ENCODE measurements at regions not wholly inside any gene's neighbourhood (a gene's known extent, or its start where the extent isn't known, plus 50 kb on each side); places are given as distances from the start of the nearest gene placed in this dataset.

- TF ChIP-seq POLR2AphosphoS5 (IDR thresholded peaks at IDR 0.05; ENCODE audit: low read depth, low read length) (no peak), POLR2A (IDR thresholded peaks at IDR 0.05; ENCODE audit: low read depth, low read length) (no peak), TAF1 (IDR thresholded peaks at IDR 0.05; ENCODE audit: low read depth, low read length) (no peak), PAX5 (IDR thresholded peaks at IDR 0.05; ENCODE audit: insufficient read depth, low read length, severe bottlenecking) (no peak), POU2F2 (IDR thresholded peaks at IDR 0.05; ENCODE audit: low read depth, low read length) (no peak), SPI1 (IDR thresholded peaks at IDR 0.05; ENCODE audit: low read depth, low read length) (peak; percentile 69)
Observed at GRCh38 chr18:22673182-22673862, 255.6 kb upstream of the CTAGE1 start.
